DND-41 (cell line): ENCODE measurements at regions not wholly inside any gene's neighbourhood (a gene's known extent, or its start where the extent isn't known, plus 50 kb on each side); places are given as distances from the start of the nearest gene placed in this dataset.

ENCODE experiments used
- ATAC-seq: fragments of 200-7000 bp; cut with Tn5 transposase; 3 replicates; pipeline ENCODE4 v1.9.1; 2021; ENCODE audit warnings: low read depth; ENCODE audit not compliant: insufficient read depth
- DNase-seq: peaks from one replicate; pipeline ENCODE4 v3.0.0-alpha.2; 2020
- H2AFZ ChIP-seq: 2 replicates; pipeline ENCODE4 v1.6.0; 2012; ENCODE audit warnings: low read depth, low read length
- H3K27ac ChIP-seq: 2 replicates; pipeline ENCODE4 v1.5.1; 2012; ENCODE audit warnings: low read length, inconsistent platforms
- H3K27me3 ChIP-seq: fragments of 200-600 bp; sonication (generic); 2 replicates; pipeline ENCODE4 v1.6.0; 2012; ENCODE audit warnings: low read length, mild to moderate bottlenecking, inconsistent platforms; ENCODE audit not compliant: insufficient read depth, poor library complexity
- H3K36me3 ChIP-seq: 2 replicates; pipeline ENCODE4 v1.5.1; 2012; ENCODE audit warnings: low read length, inconsistent platforms; ENCODE audit not compliant: insufficient read depth
- H3K4me1 ChIP-seq: 2 replicates; pipeline ENCODE4 v1.5.1; 2012; ENCODE audit warnings: mild to moderate bottlenecking, low read length; ENCODE audit not compliant: insufficient read depth
- H3K4me2 ChIP-seq: 2 replicates; pipeline ENCODE4 v1.6.0; 2012; ENCODE audit warnings: mild to moderate bottlenecking, moderate library complexity, low read length, inconsistent platforms; ENCODE audit not compliant: insufficient read depth
- H3K4me3 ChIP-seq, 2 experiments: fragments of 200-600 bp in 1 of 2; shearing (Covaris generic) in 1 of 2; 2 replicates each; pipeline ENCODE4 v1.5.1; 2012 to 2016; ENCODE audit warnings: inconsistent platforms in 2 of 2, low read length in 2 of 2, mild to moderate bottlenecking in 2 of 2, low read depth in 1 of 2, moderate library complexity in 1 of 2
- H3K79me2 ChIP-seq: 2 replicates; pipeline ENCODE4 v1.6.0; 2012; ENCODE audit warnings: low read length, inconsistent platforms; ENCODE audit not compliant: insufficient read depth
- H3K9ac ChIP-seq: 2 replicates; pipeline ENCODE4 v1.6.0; 2012; ENCODE audit warnings: low read depth, mild to moderate bottlenecking, inconsistent platforms, low read length, moderate library complexity
- H3K9me3 ChIP-seq: 2 replicates; pipeline ENCODE4 v1.5.1; 2012; ENCODE audit warnings: low read length, moderate library complexity, mild to moderate bottlenecking, inconsistent platforms; ENCODE audit not compliant: insufficient read depth, severe bottlenecking
- H4K20me1 ChIP-seq: 2 replicates; pipeline ENCODE4 v1.6.0; 2012; ENCODE audit warnings: low read length; ENCODE audit not compliant: insufficient read depth
- CTCF ChIP-seq: IDR thresholded peaks from 2 replicates; pipeline ENCODE4 v1.5.1; 2012; ENCODE audit warnings: borderline replicate concordance, low read length, moderate library complexity, mild to moderate bottlenecking; ENCODE audit not compliant: poor library complexity, severe bottlenecking; ENCODE audit errors: extremely low read depth
- EZH2 ChIP-seq: IDR thresholded peaks from 3 replicates; pipeline ENCODE4 v1.6.1; 2012; ENCODE audit warnings: borderline replicate concordance, low read depth, mild to moderate bottlenecking, moderate library complexity, low read length, inconsistent platforms; ENCODE audit not compliant: severe bottlenecking

- no peaks in the 10 kb centered on the region for H3K79me2 ChIP-seq
- no peak overlapping the region for H3K4me3 ChIP-seq
- no peak overlapping the region for H3K27ac ChIP-seq
- H3K9me3 ChIP-seq: no peaks in the 10 kb centered on the region
- no peaks in the 10 kb centered on the region for H3K4me1 ChIP-seq
- H3K36me3 ChIP-seq: no peaks in the 10 kb centered on the region
- no peak for TF ChIP-seq EZH2
- no peaks in the 10 kb centered on the region for H3K27me3 ChIP-seq
- H3K9ac ChIP-seq: no peak overlapping the region
- ATAC-seq (no peak), DNase-seq (no peak)
- H4K20me1 ChIP-seq: no peaks in the 10 kb centered on the region
- no peak overlapping the region for H2AFZ ChIP-seq
- H3K4me2 ChIP-seq: no peak overlapping the region
These were observed 797.0 kb downstream of the PCDH19 start for GRCh38 chrX:99613041-99613440.

GRCh38 chrX:99603091-99603814 lies 806.8 kb downstream of the PCDH19 start:
- Histone ChIP-seq H3K4me2 (peak overlapping the region; percentile 47), H4K20me1 (no peaks in the 10 kb centered on the region), H3K36me3 (no peaks in the 10 kb centered on the region), H3K9me3 (no peaks in the 10 kb centered on the region), H3K27ac (peak overlapping the region; percentile 84), H3K27me3 (no peaks in the 10 kb centered on the region), H3K4me3 (no peak overlapping the region), H3K9ac (0 out of 2 replicates have a peak overlapping the region, but pooled peaks have one; percentile 24), H2AFZ (no peak overlapping the region), H3K79me2 (no peaks in the 10 kb centered on the region), H3K4me1 (peaks cover 43% of the 10 kb centered on the region)
- ATAC-seq: peak; percentile 69
- TF ChIP-seq CTCF: no peak
- no peak for TF ChIP-seq EZH2
- DNase-seq: peak; percentile 42

- Histone ChIP-seq H3K27ac (peak overlapping the region; percentile 84), H3K9ac (peak overlapping the region; percentile 24; the same call in 1 of the 2 replicates), H3K27me3 (no peaks in the 10 kb centered on the region), H3K4me2 (peak overlapping the region; percentile 47; the same call in 1 of the 2 replicates), H3K79me2 (no peaks in the 10 kb centered on the region), H3K4me1 (peaks cover 43% of the 10 kb centered on the region), H2AFZ (no peak overlapping the region), H3K4me3 (no peak overlapping the region), H4K20me1 (no peaks in the 10 kb centered on the region), H3K36me3 (no peaks in the 10 kb centered on the region), H3K9me3 (no peaks in the 10 kb centered on the region)
- ATAC-seq (peak; percentile 87), DNase-seq (no peak)
- no peak for TF ChIP-seq EZH2
These were observed 808.0 kb downstream of the PCDH19 start for GRCh38 chrX:99602107-99602506.

GRCh38 chrX:99588936-99589335 lies 821.1 kb downstream of the PCDH19 start:
- Histone ChIP-seq H3K4me3 (no peak overlapping the region), H3K36me3 (no peaks in the 10 kb centered on the region), H3K4me2 (no peak overlapping the region), H4K20me1 (no peaks in the 10 kb centered on the region), H3K27ac (no peak overlapping the region), H3K4me1 (peaks cover 6% of the 10 kb centered on the region; the same call in 1 of the 2 replicates), H3K9me3 (no peaks in the 10 kb centered on the region), H3K79me2 (no peaks in the 10 kb centered on the region), H2AFZ (no peak overlapping the region), H3K9ac (no peak overlapping the region), H3K27me3 (no peaks in the 10 kb centered on the region)
- DNase-seq (no peak), ATAC-seq (no peak)
- no peak for TF ChIP-seq EZH2

- no peak for TF ChIP-seq CTCF
- no peak for TF ChIP-seq EZH2
- Histone ChIP-seq H3K9ac (no peak overlapping the region), H3K4me2 (no peak overlapping the region), H3K36me3 (no peaks in the 10 kb centered on the region), H3K9me3 (peaks cover 3% of the 10 kb centered on the region), H3K4me3 (no peak overlapping the region), H3K27ac (no peak overlapping the region), H3K4me1 (peaks cover 4% of the 10 kb centered on the region; the same call in 1 of the 2 replicates), H2AFZ (no peak overlapping the region), H3K27me3 (no peaks in the 10 kb centered on the region), H3K79me2 (no peaks in the 10 kb centered on the region), H4K20me1 (no peaks in the 10 kb centered on the region)
- no peak for ATAC-seq
- no peak for DNase-seq
These were observed 837.4 kb downstream of the PCDH19 start for GRCh38 chrX:99572711-99573110.
